LHCN-M2 (cell line): ENCODE measurements at regions not wholly inside any gene's neighbourhood (a gene's known extent, or its start where the extent isn't known, plus 50 kb on each side); places are given as distances from the start of the nearest gene placed in this dataset.

Source experiments
- DNase-seq: peaks from one replicate; pipeline ENCODE4 v3.0.0-alpha.2; 2012; ENCODE audit warnings: low read depth

GRCh38 chr9:89902450-89903140 lies 297.8 kb downstream of the GADD45G start:
- no peak for DNase-seq

- no peak for DNase-seq
Measured at GRCh38 chr9:89903141-89903475, 298.3 kb downstream of the GADD45G start.

GRCh38 chr9:89905606-89906338 lies 301.0 kb downstream of the GADD45G start:
- no peak for DNase-seq

- no peak for DNase-seq
Measured at GRCh38 chr9:89911721-89912604, 307.2 kb downstream of the GADD45G start.

GRCh38 chr9:89912605-89912953 lies 307.8 kb downstream of the GADD45G start:
- no peak for DNase-seq

GRCh38 chr9:89915187-89915586 lies 310.4 kb downstream of the GADD45G start:
- no peak for DNase-seq

- no peak for DNase-seq
Measured at GRCh38 chr9:89916001-89916597, 311.3 kb downstream of the GADD45G start.

GRCh38 chr9:89917861-89918260 lies 313.0 kb downstream of the GADD45G start:
- no peak for DNase-seq

GRCh38 chr9:89919171-89919681 lies 314.4 kb downstream of the GADD45G start:
- no peak for DNase-seq

- DNase-seq: no peak
Measured at GRCh38 chr9:89920131-89920530, 315.3 kb downstream of the GADD45G start.

- no peak for DNase-seq
Measured at GRCh38 chr9:89920951-89921350, 316.1 kb downstream of the GADD45G start.

GRCh38 chr9:89922099-89922498 lies 317.3 kb downstream of the GADD45G start:
- DNase-seq: no peak

- DNase-seq: no peak
Measured at GRCh38 chr9:89923174-89923573, 318.4 kb downstream of the GADD45G start.

GRCh38 chr9:89923961-89924504 lies 319.2 kb downstream of the GADD45G start:
- DNase-seq: peak; percentile 13

- no peak for DNase-seq
Measured at GRCh38 chr9:89924611-89925010, 319.8 kb downstream of the GADD45G start.

GRCh38 chr9:89926167-89926566 lies 321.4 kb downstream of the GADD45G start:
- DNase-seq: no peak

- DNase-seq: no peak
Measured at GRCh38 chr9:89926691-89927220, 321.9 kb downstream of the GADD45G start.

- no peak for DNase-seq
Measured at GRCh38 chr9:89928106-89928505, 323.3 kb downstream of the GADD45G start.

- no peak for DNase-seq
Measured at GRCh38 chr9:89928521-89929275, 323.9 kb downstream of the GADD45G start.

- no peak for DNase-seq
Measured at GRCh38 chr9:89929315-89929672, 324.5 kb downstream of the GADD45G start.
